CD14-positive monocyte (primary cell): ENCODE measurements at regions not wholly inside any gene's neighbourhood (a gene's known extent, or its start where the extent isn't known, plus 50 kb on each side); places are given as distances from the start of the nearest gene placed in this dataset.

Source experiments
- DNase-seq, 3 donors: peaks; one replicate each; pipeline ENCODE4 v3.0.0-alpha.2; 2011 to 2022
- H2AFZ ChIP-seq: 2 replicates; pipeline ENCODE4 v1.6.0; 2012; ENCODE audit warnings: mild to moderate bottlenecking, low read depth, low read length, inconsistent platforms; ENCODE audit not compliant: insufficient read depth, poor library complexity, severe bottlenecking
- H3K27ac ChIP-seq, 2 donors: 1 replicate in 1 of 2; 2 replicates in 1 of 2; pipeline ENCODE4 v1.5.1; 2012 to 2013; ENCODE audit warnings: low read length in 2 of 2, control low read depth in 1 of 2, inconsistent platforms in 1 of 2, low read depth in 1 of 2, mild to moderate bottlenecking in 1 of 2
- H3K27me3 ChIP-seq, 2 donors: one replicate each; pipeline versions ENCODE4 v1.6.0 to v1.6.1; 2011 to 2013; ENCODE audit warnings: low read length in 2 of 2; ENCODE audit not compliant: control insufficient read depth in 2 of 2, insufficient read depth in 2 of 2
- H3K36me3 ChIP-seq, 2 donors: replicated peaks in 1 of 2; 1 replicate in 1 of 2; 2 replicates in 1 of 2; pipeline versions ENCODE4 v1.5.1 to v1.6.1; 2012 to 2013; ENCODE audit warnings: low read length in 2 of 2, control low read depth in 1 of 2, inconsistent platforms in 1 of 2, mild to moderate bottlenecking in 1 of 2; ENCODE audit not compliant: insufficient read depth in 2 of 2, control insufficient read depth in 1 of 2
- H3K4me1 ChIP-seq, 2 donors: 1 replicate in 1 of 2; 2 replicates in 1 of 2; pipeline versions ENCODE4 v1.5.1 to v1.6.1; 2012 to 2013; ENCODE audit warnings: low read length in 2 of 2, control low read depth in 1 of 2, inconsistent platforms in 1 of 2, mild to moderate bottlenecking in 1 of 2, moderate library complexity in 1 of 2; ENCODE audit not compliant: insufficient read depth in 2 of 2, control insufficient read depth in 1 of 2
- H3K4me2 ChIP-seq: replicated peaks from 2 replicates; pipeline ENCODE3; 2012; ENCODE audit warnings: low read length, moderate library complexity, mild to moderate bottlenecking; ENCODE audit not compliant: poor library complexity, severe bottlenecking; ENCODE audit errors: extremely low read depth
- H3K4me3 ChIP-seq, 3 experiments: fragments of 200-600 bp in 1 of 3; sonication (generic) in 1 of 3; replicated peaks in 1 of 3; 1 replicate in 2 of 3; 2 replicates in 1 of 3; pipeline ENCODE4 v1.5.1; 2011 to 2013; ENCODE audit warnings: low read length in 3 of 3, mild to moderate bottlenecking in 3 of 3, control low read depth in 2 of 3, low read depth in 2 of 3, inconsistent platforms in 1 of 3, moderate library complexity in 1 of 3
- H3K79me2 ChIP-seq: 2 replicates; pipeline ENCODE4 v1.6.0; 2012; ENCODE audit warnings: mild to moderate bottlenecking, control low read depth, inconsistent platforms, low read length, moderate library complexity; ENCODE audit not compliant: insufficient read depth
- H3K9ac ChIP-seq: 2 replicates; pipeline ENCODE4 v1.6.0; 2017; ENCODE audit warnings: low read length, mild to moderate bottlenecking; ENCODE audit not compliant: insufficient read depth, poor library complexity, severe bottlenecking
- H3K9me3 ChIP-seq, 2 donors: replicated peaks in 1 of 2; 1 replicate in 1 of 2; 2 replicates in 1 of 2; pipeline versions ENCODE4 v1.5.1 to v1.6.1; 2012 to 2013; ENCODE audit warnings: low read length in 2 of 2, control low read depth in 1 of 2; ENCODE audit not compliant: control insufficient read depth in 1 of 2, insufficient read depth in 1 of 2
- H4K20me1 ChIP-seq: 2 replicates; pipeline ENCODE4 v1.6.0; 2012; ENCODE audit warnings: mild to moderate bottlenecking, low read length, control low read depth, moderate library complexity; ENCODE audit not compliant: insufficient read depth
- H3K27ac Mint-ChIP-seq, 7 donors: one replicate each; pipeline ENCODE4 v1.8.0; 2020; ENCODE audit warnings: mild to moderate bottlenecking in 7 of 7, mixed read lengths in 7 of 7, moderate library complexity in 6 of 7, inconsistent platforms in 2 of 7
- H3K27me3 Mint-ChIP-seq, 3 donors: one replicate each; pipeline ENCODE4 v1.8.0; 2021 to 2022; ENCODE audit warnings: low read depth in 3 of 3, mild to moderate bottlenecking in 3 of 3, mixed read lengths in 3 of 3, moderate library complexity in 3 of 3, inconsistent platforms in 1 of 3
- H3K36me3 Mint-ChIP-seq, 2 donors: one replicate each; pipeline ENCODE4 v1.8.0; 2020; ENCODE audit warnings: mixed read lengths in 2 of 2, inconsistent platforms in 1 of 2, mild to moderate bottlenecking in 1 of 2
- H3K4me1 Mint-ChIP-seq: one replicate; pipeline ENCODE4 v1.8.0; 2020; ENCODE audit warnings: mild to moderate bottlenecking, mixed read lengths
- H3K4me3 Mint-ChIP-seq, 2 donors: one replicate each; pipeline ENCODE4 v1.8.0; 2020; ENCODE audit warnings: mild to moderate bottlenecking in 2 of 2, mixed read lengths in 2 of 2, moderate library complexity in 1 of 2
- H3K9me3 Mint-ChIP-seq, 7 donors: one replicate each; pipeline ENCODE4 v1.8.0; 2020 to 2022; ENCODE audit warnings: mixed read lengths in 7 of 7, mild to moderate bottlenecking in 6 of 7, moderate library complexity in 6 of 7, inconsistent platforms in 2 of 7
- WGBS: methylation state at CpG from one replicate; pipeline ENCODE4 v1.1.5; 2013; ENCODE audit warnings: missing lambda C conversion rate; ENCODE audit not compliant: insufficient coverage; 5-methylcytosine and 5-hydroxymethylcytosine counted together
- intact Hi-C, 2 donors: fragments of 100-400 bp; cut with micrococcal nuclease; formaldehyde crosslinking; loops; one replicate each; pipeline versions ENCODE4 v1.15.0 to v1.15.1; 2023
- TF ChIP-seq, protein P1 (sequence below): fragments of 200-600 bp; IDR thresholded peaks from one replicate; pipeline ENCODE4 v1.8.0; 2022; ENCODE audit warnings: antibody characterized with exemption, mild to moderate bottlenecking

DNA sequence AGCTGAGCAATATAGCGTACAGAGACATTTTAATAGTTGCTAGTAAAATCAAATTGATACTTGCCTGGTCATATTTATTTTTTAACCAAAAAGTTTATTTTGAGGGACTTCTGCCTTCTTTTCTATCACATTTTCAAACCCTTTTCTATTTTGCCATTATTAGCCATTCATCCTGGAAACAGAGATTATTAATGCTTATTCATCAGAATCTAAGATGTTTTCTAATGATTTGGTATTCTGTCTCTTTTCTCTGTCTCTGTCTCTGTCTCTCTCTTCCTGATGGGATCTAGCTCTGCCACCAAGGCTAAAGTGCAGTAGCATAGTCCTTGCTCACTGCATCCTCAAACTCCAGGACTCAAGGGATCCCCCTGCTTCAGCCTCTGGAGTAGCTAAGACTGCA, 871.3 kb upstream of the CDH8 start:
- H3K9me3 Mint-ChIP-seq: peaks cover 0 to 3% (median 2%) of the 10 kb centered on the region in 7 donors
- no CpG with 5 or more reads among the region's 1 CpG for WGBS
- Histone ChIP-seq H3K9me3 (peaks cover 0 to 6% of the 10 kb centered on the region in 2 donors), H3K4me1 (no peaks in the 10 kb centered on the region), H4K20me1 (no peaks in the 10 kb centered on the region), H2AFZ (no peak overlapping the region), H3K27ac (no peak overlapping the region), H3K9ac (no peak overlapping the region), H3K79me2 (no peaks in the 10 kb centered on the region), H3K4me3 (no peak overlapping the region), H3K27me3 (no peaks in the 10 kb centered on the region), H3K36me3 (no peaks in the 10 kb centered on the region), H3K4me2 (no peak overlapping the region)
- no peaks in the 10 kb centered on the region for H3K4me1 Mint-ChIP-seq
- TF ChIP-seq, protein P1, sequence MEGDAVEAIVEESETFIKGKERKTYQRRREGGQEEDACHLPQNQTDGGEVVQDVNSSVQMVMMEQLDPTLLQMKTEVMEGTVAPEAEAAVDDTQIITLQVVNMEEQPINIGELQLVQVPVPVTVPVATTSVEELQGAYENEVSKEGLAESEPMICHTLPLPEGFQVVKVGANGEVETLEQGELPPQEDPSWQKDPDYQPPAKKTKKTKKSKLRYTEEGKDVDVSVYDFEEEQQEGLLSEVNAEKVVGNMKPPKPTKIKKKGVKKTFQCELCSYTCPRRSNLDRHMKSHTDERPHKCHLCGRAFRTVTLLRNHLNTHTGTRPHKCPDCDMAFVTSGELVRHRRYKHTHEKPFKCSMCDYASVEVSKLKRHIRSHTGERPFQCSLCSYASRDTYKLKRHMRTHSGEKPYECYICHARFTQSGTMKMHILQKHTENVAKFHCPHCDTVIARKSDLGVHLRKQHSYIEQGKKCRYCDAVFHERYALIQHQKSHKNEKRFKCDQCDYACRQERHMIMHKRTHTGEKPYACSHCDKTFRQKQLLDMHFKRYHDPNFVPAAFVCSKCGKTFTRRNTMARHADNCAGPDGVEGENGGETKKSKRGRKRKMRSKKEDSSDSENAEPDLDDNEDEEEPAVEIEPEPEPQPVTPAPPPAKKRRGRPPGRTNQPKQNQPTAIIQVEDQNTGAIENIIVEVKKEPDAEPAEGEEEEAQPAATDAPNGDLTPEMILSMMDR: no peak
- DNase-seq: no peak
- H3K27me3 Mint-ChIP-seq: peaks cover 0 to 2% (median 0%) of the 10 kb centered on the region in 3 donors
- no peak overlapping the region for H3K27ac Mint-ChIP-seq
- no peak overlapping the region for H3K4me3 Mint-ChIP-seq
- intact Hi-C loops: no loop called here
- no peaks in the 10 kb centered on the region for H3K36me3 Mint-ChIP-seq

DNA sequence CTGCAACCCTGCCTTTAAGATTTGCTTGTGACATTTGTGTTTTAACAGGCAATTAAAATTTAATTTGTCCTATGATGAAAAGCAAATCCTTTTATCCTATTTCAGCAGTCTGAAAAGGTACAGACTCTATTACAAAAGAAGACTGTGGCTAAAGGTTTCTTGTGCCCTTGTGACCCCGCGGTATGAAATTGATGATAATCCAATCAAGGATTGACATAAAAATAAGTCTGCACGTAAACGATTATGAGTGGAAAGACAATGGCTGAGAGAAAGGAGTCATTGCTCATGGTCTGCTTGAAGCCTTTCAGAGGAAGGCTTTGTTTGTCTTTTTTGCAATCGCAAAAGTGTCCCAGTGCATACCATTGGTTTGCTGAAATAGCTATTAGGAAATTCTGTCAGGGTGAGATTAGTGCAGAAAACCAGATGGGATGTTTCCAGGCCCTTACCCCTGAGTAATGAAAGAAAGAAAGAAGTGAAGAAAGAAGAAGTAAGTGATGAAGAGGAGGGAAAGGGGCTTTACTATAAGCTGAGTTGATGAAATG, 867.8 kb upstream of the CDH8 start:
- no peaks in the 10 kb centered on the region for H3K36me3 ChIP-seq
- 70% methylated on average over 3 of the region's 5 CpGs for WGBS
- no peak for DNase-seq
- no peak overlapping the region for H3K27ac ChIP-seq
- H3K9me3 ChIP-seq: no peaks in the 10 kb centered on the region
- H3K4me1 Mint-ChIP-seq: no peaks in the 10 kb centered on the region
- H3K27me3 ChIP-seq: no peaks in the 10 kb centered on the region
- intact Hi-C loops: no loop called here
- TF ChIP-seq, protein P1: no peak
- no peak overlapping the region for H3K4me3 ChIP-seq
- no peaks in the 10 kb centered on the region for H4K20me1 ChIP-seq
- H3K36me3 Mint-ChIP-seq: no peaks in the 10 kb centered on the region
- no peak overlapping the region for H2AFZ ChIP-seq
- no peak overlapping the region for H3K4me3 Mint-ChIP-seq
- H3K9me3 Mint-ChIP-seq: peaks cover 0 to 5% (median 3%) of the 10 kb centered on the region in 7 donors
- no peaks in the 10 kb centered on the region for H3K79me2 ChIP-seq
- no peaks in the 10 kb centered on the region for H3K27me3 Mint-ChIP-seq
- H3K9ac ChIP-seq: no peak overlapping the region
- H3K4me2 ChIP-seq: no peak overlapping the region
- no peaks in the 10 kb centered on the region for H3K4me1 ChIP-seq
- no peak overlapping the region for H3K27ac Mint-ChIP-seq
